Gastroesophageal sphincter (tissue), 3 donors: ENCODE measurements at regions not wholly inside any gene's neighbourhood (a gene's known extent, or its start where the extent isn't known, plus 50 kb on each side); places are given as distances from the start of the nearest gene placed in this dataset.

Experiments
- CTCF ChIP-seq, 4 experiments: fragments of 200-600 bp in 2 of 4; fragments of 450-650 bp in 2 of 4; sonication (generic) in 1 of 4; IDR thresholded peaks; one replicate each; pipeline ENCODE4 v1.5.1; 2017 to 2019; ENCODE audit warnings: antibody characterized with exemption in 4 of 4, mild to moderate bottlenecking in 2 of 4, moderate library complexity in 2 of 4
- EP300 ChIP-seq: sonication (generic); formaldehyde crosslinking; IDR thresholded peaks from one replicate; pipeline ENCODE4 v1.6.1; 2017; ENCODE audit warnings: antibody characterized with exemption, mild to moderate bottlenecking
- POLR2A ChIP-seq, 2 donors: fragments of 450-650 bp; IDR thresholded peaks; one replicate each; pipeline ENCODE4 v1.6.1; 2017; ENCODE audit warnings: antibody characterized with exemption in 2 of 2, mild to moderate bottlenecking in 2 of 2, moderate library complexity in 1 of 2

GRCh38 chr3:191087391-191087790 is 111.7 kb upstream of the OSTN start:
- TF ChIP-seq CTCF (IDR thresholded peaks at IDR 0.05) (no peak), EP300 (no peak), POLR2A (IDR thresholded peaks at IDR 0.05) (no peak)
